ENCODE measurements at regions not wholly inside any gene's neighbourhood (a gene's known extent, or its start where the extent isn't known, plus 50 kb on each side); places are given as distances from the start of the nearest gene placed in this dataset.

GRCh38 chr20:39810309-39810708 lies 848.2 kb downstream of the DHX35 start:
- TF ChIP-seq POLR2A (IDR thresholded peaks at IDR 0.05; ENCODE audit: low read depth, low read length), result no peak
- DNase-seq (ENCODE audit: insufficient read length, low spot score) (no peak), FAIRE-seq (no peak)

GRCh38 chr20:39808613-39809012 lies 846.5 kb downstream of the DHX35 start:
- no peak for FAIRE-seq

GRCh38 chr20:39800548-39800947 lies 838.4 kb downstream of the DHX35 start:
- DNase-seq (ENCODE audit: insufficient read length, low spot score) (no peak), FAIRE-seq (peak; percentile 53)
- TF ChIP-seq POLR2A (IDR thresholded peaks at IDR 0.05; ENCODE audit: low read depth, low read length), result no peak

More at GRCh38 chr20:39808613-39809012, 846.5 kb downstream of the DHX35 start:
- TF ChIP-seq POLR2A (IDR thresholded peaks at IDR 0.05; ENCODE audit: low read depth, low read length), result no peak
- no peak for DNase-seq (ENCODE audit: insufficient read length, low spot score)

- no peak for TF ChIP-seq POLR2A (IDR thresholded peaks at IDR 0.05; ENCODE audit: low read depth, low read length)
- DNase-seq (ENCODE audit: insufficient read length, low spot score), result no peak
- no peak for FAIRE-seq
Measured at GRCh38 chr20:39800111-39800510, 838.0 kb downstream of the DHX35 start.

GRCh38 chr20:39799366-39799965 lies 837.3 kb downstream of the DHX35 start:
- no peak for TF ChIP-seq POLR2A (IDR thresholded peaks at IDR 0.05; ENCODE audit: low read depth, low read length)
- DNase-seq (ENCODE audit: insufficient read length, low spot score) (no peak), FAIRE-seq (no peak)

GRCh38 chr20:39795401-39796272 lies 833.5 kb downstream of the DHX35 start:
- no peak for FAIRE-seq
- TF ChIP-seq POLR2A (IDR thresholded peaks at IDR 0.05; ENCODE audit: low read depth, low read length), result no peak
- DNase-seq (ENCODE audit: insufficient read length, low spot score), result no peak

- no peak for TF ChIP-seq POLR2A (IDR thresholded peaks at IDR 0.05; ENCODE audit: low read depth, low read length)
- no peak for FAIRE-seq
Measured at GRCh38 chr20:39792334-39792733, 830.2 kb downstream of the DHX35 start.

GRCh38 chr20:39789411-39789810 lies 827.3 kb downstream of the DHX35 start:
- FAIRE-seq (no peak), DNase-seq (ENCODE audit: insufficient read length, low spot score) (no peak)
- no peak for TF ChIP-seq POLR2A (IDR thresholded peaks at IDR 0.05; ENCODE audit: low read depth, low read length)

More at GRCh38 chr20:39792334-39792733, 830.2 kb downstream of the DHX35 start:
- DNase-seq (ENCODE audit: insufficient read length, low spot score), result no peak

GRCh38 chr20:39785252-39785917 lies 823.2 kb downstream of the DHX35 start:
- no peak for FAIRE-seq
- DNase-seq (ENCODE audit: insufficient read length, low spot score), result no peak
- no peak for TF ChIP-seq POLR2A (IDR thresholded peaks at IDR 0.05; ENCODE audit: low read depth, low read length)

- FAIRE-seq (no peak), DNase-seq (ENCODE audit: insufficient read length, low spot score) (no peak)
- no peak for TF ChIP-seq POLR2A (IDR thresholded peaks at IDR 0.05; ENCODE audit: low read depth, low read length)
Measured at GRCh38 chr20:39784693-39785092, 822.5 kb downstream of the DHX35 start.

GRCh38 chr20:39778847-39779604 lies 816.9 kb downstream of the DHX35 start:
- FAIRE-seq (no peak), DNase-seq (ENCODE audit: insufficient read length, low spot score) (no peak)
- TF ChIP-seq POLR2A (IDR thresholded peaks at IDR 0.05; ENCODE audit: low read depth, low read length), result no peak

- TF ChIP-seq POLR2A (IDR thresholded peaks at IDR 0.05; ENCODE audit: low read depth, low read length), result no peak
- DNase-seq (ENCODE audit: insufficient read length, low spot score) (no peak), FAIRE-seq (no peak)
Measured at GRCh38 chr20:39778431-39778830, 816.3 kb downstream of the DHX35 start.

- DNase-seq (ENCODE audit: insufficient read length, low spot score) (no peak), FAIRE-seq (no peak)
- no peak for TF ChIP-seq POLR2A (IDR thresholded peaks at IDR 0.05; ENCODE audit: low read depth, low read length)
Measured at GRCh38 chr20:39777610-39778009, 815.5 kb downstream of the DHX35 start.

- no peak for TF ChIP-seq POLR2A (IDR thresholded peaks at IDR 0.05; ENCODE audit: low read depth, low read length)
- DNase-seq (ENCODE audit: insufficient read length, low spot score), result no peak
- FAIRE-seq, result no peak
Measured at GRCh38 chr20:39775110-39775509, 813.0 kb downstream of the DHX35 start.

All from H54 (cell line).